GM12878 (cell line): ENCODE measurements at regions not wholly inside any gene's neighbourhood (a gene's known extent, or its start where the extent isn't known, plus 50 kb on each side); places are given as distances from the start of the nearest gene placed in this dataset.

Experiments used
- ATAC-seq: fragments of 200-7000 bp; cut with Tn5 transposase; 3 replicates; pipeline ENCODE4 v1.9.1; 2020; ENCODE audit warnings: mild to moderate bottlenecking, moderate library complexity
- BruUV-seq: library from RNA; stranded (reverse); fragments of 400-500 nt; replicated peaks from 2 replicates; lab custom pipeline; 2021; lab: Mats Ljungman, UMichigan
- CTCF ChIA-PET: fragments of 300-600 bp; sonication (Branson Sonifier 250); formaldehyde crosslinking; extraction: SDS; loops from one replicate; lab custom pipeline; 2021; ENCODE audit warnings: inconsistent platforms; lab: Yijun Ruan, JAX
- POLR2A ChIA-PET: fragments of 350-600 bp; formaldehyde crosslinking; extraction: SDS; loops from one replicate; lab custom pipeline; 2021; ENCODE audit warnings: inconsistent platforms; lab: Charles Lee
- RAD21 ChIA-PET: fragments of 300-600 bp; sonication (Branson Sonifier 250); formaldehyde crosslinking; loops from one replicate; lab custom pipeline; 2023; ENCODE audit warnings: antibody characterized with exemption; ENCODE audit not compliant: unreplicated experiment; lab: Charles Lee
- SMC1A ChIA-PET: fragments of 300-600 bp; sonication (Branson Sonifier 250); formaldehyde crosslinking; loops from one replicate; lab custom pipeline; 2023; ENCODE audit not compliant: unreplicated experiment, uncharacterized antibody; lab: Charles Lee
- DNase-seq: peaks from one replicate; pipeline ENCODE4 v3.0.0-alpha.2; 2011; ENCODE audit warnings: low read depth, low spot score
- FAIRE-seq: peaks from 3 replicates; lab custom pipeline; 2011; peaks lifted over from hg19 to GRCh38; lab: Jason Lieb, UNC
- H2AFZ ChIP-seq: 2 replicates; pipeline ENCODE4 v1.6.0; 2011; ENCODE audit warnings: low read depth, low read length, control low read depth; ENCODE audit not compliant: control insufficient read depth
- H3K27ac ChIP-seq: 2 replicates; pipeline ENCODE4 v1.5.1; 2011; ENCODE audit warnings: control low read depth; ENCODE audit not compliant: control insufficient read depth, insufficient read depth
- H3K27me3 ChIP-seq, 2 experiments: replicated peaks in 1 of 2; 2 replicates each; pipeline versions ENCODE4 v1.6.0 to v1.6.1; 2011; ENCODE audit warnings: low read length in 1 of 2; ENCODE audit not compliant: control insufficient read depth in 2 of 2, insufficient read depth in 2 of 2
- H3K36me3 ChIP-seq, 2 experiments: 2 replicates each; pipeline ENCODE4 v1.5.1; 2011; ENCODE audit warnings: low read length in 1 of 2; ENCODE audit not compliant: control insufficient read depth in 2 of 2, insufficient read depth in 2 of 2
- H3K4me1 ChIP-seq: 2 replicates; pipeline ENCODE4 v1.6.1; 2011; ENCODE audit warnings: mild to moderate bottlenecking, low read length, moderate library complexity, mixed read lengths; ENCODE audit not compliant: control insufficient read depth, insufficient read depth
- H3K4me2 ChIP-seq: 2 replicates; pipeline ENCODE4 v1.6.0; 2011; ENCODE audit warnings: control low read depth; ENCODE audit not compliant: control insufficient read depth, insufficient read depth
- H3K4me3 ChIP-seq: fragments of 200-600 bp; sonication (generic); 2 replicates; pipeline ENCODE4 v1.5.1; 2016
- H3K79me2 ChIP-seq: 2 replicates; pipeline ENCODE4 v1.6.0; 2011; ENCODE audit warnings: low read length; ENCODE audit not compliant: control insufficient read depth, insufficient read depth
- H3K9ac ChIP-seq: 2 replicates; pipeline ENCODE4 v1.8.0; 2011; ENCODE audit warnings: low read length, control low read depth, mixed read lengths; ENCODE audit not compliant: control insufficient read depth, insufficient read depth
- H3K9me3 ChIP-seq: replicated peaks from 3 replicates; pipeline ENCODE4 v1.5.1; 2011; ENCODE audit warnings: mild to moderate bottlenecking, low read length; ENCODE audit not compliant: control insufficient read depth, insufficient read depth
- H4K20me1 ChIP-seq: 2 replicates; pipeline ENCODE4 v1.6.0; 2011; ENCODE audit not compliant: control insufficient read depth, insufficient read depth
- CEBPB ChIP-seq, 2 experiments: fragments of 150-350 bp in 1 of 2; IDR thresholded peaks; 2 replicates each; pipeline ENCODE4 v1.6.1; 2012 to 2014; ENCODE audit warnings: low read depth in 2 of 2, low read length in 2 of 2, borderline replicate concordance in 1 of 2, inconsistent platforms in 1 of 2
- CHD2 ChIP-seq: IDR thresholded peaks from 2 replicates; pipeline ENCODE4 v1.6.1; 2011; ENCODE audit warnings: low read depth, low read length, improper control_type of control experiment, borderline replicate concordance
- EZH2 ChIP-seq: IDR thresholded peaks from 2 replicates; pipeline ENCODE4 v1.6.1; 2012; ENCODE audit warnings: low read depth, mild to moderate bottlenecking, control low read depth, inconsistent platforms, low read length, borderline replicate concordance; ENCODE audit not compliant: control insufficient read depth
- KLF5 ChIP-seq: fragments of 450-650 bp; IDR thresholded peaks from 2 replicates; pipeline ENCODE4 v1.6.1; 2014; ENCODE audit warnings: mild to moderate bottlenecking; ENCODE audit not compliant: partially characterized antibody
- MTA3 ChIP-seq: IDR thresholded peaks from 2 replicates; pipeline ENCODE4 v1.6.1; 2012; ENCODE audit warnings: low read length, inconsistent platforms, borderline replicate concordance
- NKRF ChIP-seq: fragments of 450-650 bp; conservative IDR thresholded peaks from 2 replicates; pipeline ENCODE4 v1.6.1; 2017; ENCODE audit warnings: mild to moderate bottlenecking, moderate library complexity
- PBX3 ChIP-seq: IDR thresholded peaks from 2 replicates; pipeline ENCODE4 v1.6.1; 2011; ENCODE audit warnings: mild to moderate bottlenecking, low read depth, low read length, moderate library complexity; ENCODE audit not compliant: insufficient replicate concordance
- RB1 ChIP-seq: fragments of 450-650 bp; formaldehyde crosslinking; IDR thresholded peaks from 2 replicates; pipeline ENCODE4 v1.6.1; 2017; ENCODE audit warnings: mild to moderate bottlenecking, borderline replicate concordance
- RBBP5 ChIP-seq: fragments of 200-600 bp; sonication (generic); conservative IDR thresholded peaks from 2 replicates; pipeline ENCODE4 v1.6.1; 2016
- REST ChIP-seq: IDR thresholded peaks from 2 replicates; pipeline ENCODE4 v1.6.1; 2012; ENCODE audit warnings: mild to moderate bottlenecking, low read depth, low read length
- TARDBP ChIP-seq: IDR thresholded peaks from 2 replicates; pipeline ENCODE4 v1.6.1; 2016; ENCODE audit warnings: borderline replicate concordance
- ZNF384 ChIP-seq: IDR thresholded peaks from 2 replicates; pipeline ENCODE4 v1.6.1; 2012; ENCODE audit warnings: low read depth, mild to moderate bottlenecking, low read length, improper control_type of control experiment, borderline replicate concordance
- ZNF622 ChIP-seq: fragments of 450-650 bp; IDR thresholded peaks from 2 replicates; pipeline ENCODE4 v1.6.1; 2017; ENCODE audit warnings: mild to moderate bottlenecking, inconsistent platforms
- WGBS: methylation state at CpG from one replicate; pipeline ENCODE4 v1.1.6; 2016; ENCODE audit warnings: low lambda C conversion rate; ENCODE audit not compliant: insufficient replicate concordance, insufficient coverage; ENCODE audit errors: missing lambda C conversion rate; 5-methylcytosine and 5-hydroxymethylcytosine counted together
- in situ Hi-C: fragments of 300-500 bp; cut with MboI; formaldehyde crosslinking; loops from 9 replicates; pipeline ENCODE4 v1.14.3; 2018; ENCODE audit warnings: mixed read lengths
- intact Hi-C: fragments of 100-400 bp; cut with micrococcal nuclease; formaldehyde crosslinking; loops from one replicate; pipeline ENCODE4 v1.14.2; 2022; ENCODE audit not compliant: unreplicated experiment

GRCh38 chr10:3668276-3668965, 116.6 kb downstream of the KLF6 start:
- Histone ChIP-seq H3K4me3 (no peak overlapping the region), H3K36me3 (no peaks in the 10 kb centered on the region), H3K27me3 (no peaks in the 10 kb centered on the region; a peak in 2 of 4 replicates), H3K4me2 (no peak overlapping the region), H3K79me2 (no peaks in the 10 kb centered on the region), H3K4me1 (no peaks in the 10 kb centered on the region), H3K9me3 (no peaks in the 10 kb centered on the region), H3K9ac (no peak overlapping the region), H2AFZ (no peak overlapping the region; the same call in 1 of the 2 replicates), H3K27ac (no peak overlapping the region), H4K20me1 (no peaks in the 10 kb centered on the region)
- ChIA-PET RAD21 (no interaction called here), SMC1A (no interaction called here), POLR2A (no interaction called here), CTCF (no interaction called here)
- no peak; the same call in 2 of the 3 replicates for ATAC-seq
- intact Hi-C loops (no loop called here), in situ Hi-C loops (no loop called here)
- 32% methylated on average over 21 of the region's 21 CpGs for WGBS
- FAIRE-seq, result no peak
- no peak for DNase-seq
- BruUV-seq, result no TSS peak
- no peak for TF ChIP-seq ZNF384
- no peak for TF ChIP-seq NKRF
- no peak for TF ChIP-seq RBBP5
- no peak for TF ChIP-seq PBX3
- TF ChIP-seq RB1, result no peak
- no peak for TF ChIP-seq ZNF622
- TF ChIP-seq KLF5, result no peak
- TF ChIP-seq MTA3, result no peak
- no peak for TF ChIP-seq EZH2
- TF ChIP-seq CHD2, result no peak
- TF ChIP-seq TARDBP, result no peak
- no peak for TF ChIP-seq CEBPB (IDR thresholded peaks at IDR 0.05; ENCODE audit: borderline replicate concordance in 1 of 2, low read depth in 2 of 2, low read length in 2 of 2)
- no peak for TF ChIP-seq REST
